Fibroblast of lung (primary cell): ENCODE measurements at regions not wholly inside any gene's neighbourhood (a gene's known extent, or its start where the extent isn't known, plus 50 kb on each side); places are given as distances from the start of the nearest gene placed in this dataset.

Source experiments
- DNase-seq, 2 donors: peaks; one replicate each; pipeline versions ENCODE4 v3.0.0 to v3.0.0-alpha.2; 2010; ENCODE audit warnings: low read depth in 2 of 2
- H2AFZ ChIP-seq: 2 replicates; pipeline ENCODE4 v1.5.1; 2012; ENCODE audit warnings: low read length, control low read depth, inconsistent platforms
- H3K27ac ChIP-seq: 2 replicates; pipeline ENCODE4 v1.5.1; 2011; ENCODE audit warnings: low read length, control low read depth; ENCODE audit not compliant: insufficient read depth
- H3K27me3 ChIP-seq: 2 replicates; pipeline ENCODE4 v1.5.1; 2011; ENCODE audit warnings: mild to moderate bottlenecking, low read length; ENCODE audit not compliant: control insufficient read depth, insufficient read depth
- H3K36me3 ChIP-seq: 2 replicates; pipeline ENCODE4 v1.5.1; 2011; ENCODE audit warnings: low read length; ENCODE audit not compliant: control insufficient read depth, insufficient read depth
- H3K4me1 ChIP-seq: 2 replicates; pipeline ENCODE4 v1.5.1; 2011; ENCODE audit warnings: low read length; ENCODE audit not compliant: control insufficient read depth, insufficient read depth; ENCODE audit errors: extremely low read depth
- H3K4me2 ChIP-seq: 2 replicates; pipeline ENCODE4 v1.5.1; 2011; ENCODE audit warnings: low read length, control low read depth; ENCODE audit not compliant: insufficient read depth; ENCODE audit errors: extremely low read depth
- H3K4me3 ChIP-seq, 4 experiments: fragments of 200-600 bp in 1 of 4; sonication (generic) in 1 of 4; replicated peaks in 1 of 4; 2 replicates each; pipeline ENCODE4 v1.5.1; 2011 to 2016; ENCODE audit warnings: low read length in 4 of 4, low read depth in 3 of 4, mild to moderate bottlenecking in 3 of 4, control low read depth in 2 of 4, inconsistent platforms in 1 of 4, mixed read lengths in 1 of 4; ENCODE audit not compliant: insufficient read depth in 1 of 4; ENCODE audit errors: control extremely low read depth in 1 of 4
- H3K79me2 ChIP-seq: 2 replicates; pipeline ENCODE4 v1.5.1; 2012; ENCODE audit warnings: mild to moderate bottlenecking, low read length, inconsistent platforms; ENCODE audit not compliant: control insufficient read depth, insufficient read depth
- H3K9ac ChIP-seq: 2 replicates; pipeline ENCODE4 v1.5.1; 2011; ENCODE audit warnings: mild to moderate bottlenecking, low read length, control low read depth; ENCODE audit not compliant: insufficient read depth
- H3K9me3 ChIP-seq: 2 replicates; pipeline ENCODE4 v1.5.1; 2012; ENCODE audit warnings: low read depth, low read length; ENCODE audit not compliant: control insufficient read depth, insufficient read depth
- H4K20me1 ChIP-seq: 2 replicates; pipeline ENCODE4 v1.5.1; 2011; ENCODE audit warnings: low read length; ENCODE audit not compliant: control insufficient read depth, insufficient read depth; ENCODE audit errors: extremely low read depth
- EZH2 ChIP-seq: IDR thresholded peaks from 2 replicates; pipeline ENCODE4 v1.5.1; 2012; ENCODE audit warnings: low read length, control low read depth, mild to moderate bottlenecking; ENCODE audit errors: missing control alignments
- TF ChIP-seq, protein P1 (sequence below), 2 donors: IDR thresholded peaks in 1 of 2; conservative IDR thresholded peaks in 1 of 2; 1 replicate in 1 of 2; 2 replicates in 1 of 2; pipeline ENCODE4 v1.5.1; 2011 to 2012; ENCODE audit warnings: low read length in 2 of 2, control low read depth in 1 of 2, inconsistent platforms in 1 of 2, low read depth in 1 of 2, mild to moderate bottlenecking in 1 of 2

DNA sequence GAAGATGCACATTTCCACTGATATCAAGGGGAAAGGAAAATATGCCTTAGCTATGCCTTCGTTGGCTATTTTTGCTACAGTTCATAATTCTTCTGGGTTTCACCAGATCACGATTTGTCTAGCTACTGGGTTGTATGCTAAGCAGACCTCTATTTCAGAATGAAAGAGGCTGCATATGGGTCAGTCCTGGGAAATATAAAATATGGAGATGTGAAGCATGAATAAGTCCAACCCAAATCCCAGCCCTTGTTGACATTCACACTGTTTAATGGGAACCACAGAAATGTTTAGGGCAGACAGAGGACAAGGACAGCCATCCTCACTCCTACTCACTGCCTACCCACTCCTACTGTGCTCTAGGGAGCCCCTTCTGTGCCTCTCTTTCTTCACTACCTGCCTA is 343.2 kb upstream of the CAMK1G start:
- Histone ChIP-seq H2AFZ (no peak overlapping the region), H3K4me3 (no peak overlapping the region), H3K9me3 (no peaks in the 10 kb centered on the region), H3K27me3 (no peaks in the 10 kb centered on the region), H3K79me2 (no peaks in the 10 kb centered on the region), H3K9ac (no peak overlapping the region), H3K4me1 (no peaks in the 10 kb centered on the region), H4K20me1 (no peaks in the 10 kb centered on the region), H3K36me3 (no peaks in the 10 kb centered on the region), H3K4me2 (no peak overlapping the region), H3K27ac (no peak overlapping the region)
- DNase-seq = no peak
- TF ChIP-seq, protein P1, sequence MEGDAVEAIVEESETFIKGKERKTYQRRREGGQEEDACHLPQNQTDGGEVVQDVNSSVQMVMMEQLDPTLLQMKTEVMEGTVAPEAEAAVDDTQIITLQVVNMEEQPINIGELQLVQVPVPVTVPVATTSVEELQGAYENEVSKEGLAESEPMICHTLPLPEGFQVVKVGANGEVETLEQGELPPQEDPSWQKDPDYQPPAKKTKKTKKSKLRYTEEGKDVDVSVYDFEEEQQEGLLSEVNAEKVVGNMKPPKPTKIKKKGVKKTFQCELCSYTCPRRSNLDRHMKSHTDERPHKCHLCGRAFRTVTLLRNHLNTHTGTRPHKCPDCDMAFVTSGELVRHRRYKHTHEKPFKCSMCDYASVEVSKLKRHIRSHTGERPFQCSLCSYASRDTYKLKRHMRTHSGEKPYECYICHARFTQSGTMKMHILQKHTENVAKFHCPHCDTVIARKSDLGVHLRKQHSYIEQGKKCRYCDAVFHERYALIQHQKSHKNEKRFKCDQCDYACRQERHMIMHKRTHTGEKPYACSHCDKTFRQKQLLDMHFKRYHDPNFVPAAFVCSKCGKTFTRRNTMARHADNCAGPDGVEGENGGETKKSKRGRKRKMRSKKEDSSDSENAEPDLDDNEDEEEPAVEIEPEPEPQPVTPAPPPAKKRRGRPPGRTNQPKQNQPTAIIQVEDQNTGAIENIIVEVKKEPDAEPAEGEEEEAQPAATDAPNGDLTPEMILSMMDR (conservative IDR thresholded peaks at IDR 0.05 in 1 of 2, IDR thresholded peaks at IDR 0.05 in 1 of 2; ENCODE audit: low read depth in 1 of 2, low read length in 2 of 2) = no peak

DNA sequence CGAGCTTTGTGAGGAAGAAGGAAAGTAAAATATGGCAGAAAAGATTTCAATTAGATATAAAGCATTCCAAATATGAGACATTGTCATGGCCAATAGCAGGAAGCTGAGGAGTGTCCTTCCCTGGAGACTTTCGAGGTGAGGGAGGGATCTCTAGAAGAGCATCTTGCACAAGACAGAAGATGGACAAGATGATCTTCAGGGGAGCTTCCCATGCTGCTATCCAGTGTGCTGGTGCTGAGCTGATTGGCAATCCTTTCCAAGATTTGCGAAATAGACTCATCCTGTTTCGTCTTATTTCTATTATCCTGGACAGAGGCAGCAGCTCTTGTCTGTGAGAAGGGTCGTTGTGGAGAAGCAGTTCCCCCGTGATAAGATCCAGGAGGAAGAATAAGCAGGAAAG is 342.0 kb upstream of the CAMK1G start:
- Histone ChIP-seq H3K4me3 (no peak overlapping the region), H3K4me1 (no peaks in the 10 kb centered on the region), H4K20me1 (no peaks in the 10 kb centered on the region), H3K9ac (no peak overlapping the region), H3K9me3 (no peaks in the 10 kb centered on the region), H2AFZ (no peak overlapping the region), H3K79me2 (no peaks in the 10 kb centered on the region), H3K36me3 (no peaks in the 10 kb centered on the region), H3K27ac (no peak overlapping the region), H3K27me3 (no peaks in the 10 kb centered on the region), H3K4me2 (no peak overlapping the region)
- peak in 1 of 2 donors; percentile 10 for DNase-seq
- TF ChIP-seq, protein P1 (conservative IDR thresholded peaks at IDR 0.05 in 1 of 2, IDR thresholded peaks at IDR 0.05 in 1 of 2; ENCODE audit: low read depth in 1 of 2, low read length in 2 of 2) = no peak
- no peak for TF ChIP-seq EZH2

DNA sequence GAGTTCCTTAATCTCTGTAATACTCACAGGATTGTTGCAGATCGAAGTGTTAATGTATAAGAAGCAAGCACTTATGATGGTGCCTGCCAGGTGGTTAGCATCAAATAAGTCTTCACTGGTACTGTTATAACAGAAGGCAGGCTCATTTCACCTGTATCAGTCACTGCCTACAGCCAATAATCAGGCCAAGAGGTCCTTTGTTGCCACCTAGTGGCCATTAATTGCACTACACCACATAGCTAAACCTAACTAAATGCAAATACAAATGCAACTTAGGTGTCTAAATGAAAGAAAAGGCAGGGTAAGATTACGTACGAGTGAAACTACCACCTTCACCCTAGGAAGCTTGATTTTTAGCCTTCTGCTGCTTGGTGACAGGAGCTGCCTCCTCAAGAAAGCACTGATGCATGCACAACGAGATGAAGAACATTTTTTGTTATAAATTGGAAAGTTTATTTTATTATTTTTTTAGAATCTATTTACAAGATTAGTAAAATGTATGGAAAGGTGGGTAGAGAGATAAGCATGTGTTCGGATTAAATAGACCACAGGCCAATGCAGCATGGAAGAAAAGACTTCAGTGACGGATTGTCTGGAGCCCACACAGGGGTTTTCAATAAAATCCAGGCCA is 334.8 kb upstream of the CAMK1G start:
- Histone ChIP-seq H3K4me3 (no peak overlapping the region), H3K36me3 (no peaks in the 10 kb centered on the region), H3K4me1 (no peaks in the 10 kb centered on the region), H3K4me2 (no peak overlapping the region), H3K27me3 (no peaks in the 10 kb centered on the region), H2AFZ (no peak overlapping the region), H3K79me2 (no peaks in the 10 kb centered on the region), H4K20me1 (no peaks in the 10 kb centered on the region), H3K9me3 (no peaks in the 10 kb centered on the region), H3K9ac (no peak overlapping the region), H3K27ac (no peak overlapping the region)
- DNase-seq = peak; percentile 42 to 69
- TF ChIP-seq, protein P1 (conservative IDR thresholded peaks at IDR 0.05 in 1 of 2, IDR thresholded peaks at IDR 0.05 in 1 of 2; ENCODE audit: low read depth in 1 of 2, low read length in 2 of 2) = peak; percentile 83 to 95
- TF ChIP-seq EZH2 = no peak
